ENCODE measurements at regions not wholly inside any gene's neighbourhood (a gene's known extent, or its start where the extent isn't known, plus 50 kb on each side); places are given as distances from the start of the nearest gene placed in this dataset.

DNA sequence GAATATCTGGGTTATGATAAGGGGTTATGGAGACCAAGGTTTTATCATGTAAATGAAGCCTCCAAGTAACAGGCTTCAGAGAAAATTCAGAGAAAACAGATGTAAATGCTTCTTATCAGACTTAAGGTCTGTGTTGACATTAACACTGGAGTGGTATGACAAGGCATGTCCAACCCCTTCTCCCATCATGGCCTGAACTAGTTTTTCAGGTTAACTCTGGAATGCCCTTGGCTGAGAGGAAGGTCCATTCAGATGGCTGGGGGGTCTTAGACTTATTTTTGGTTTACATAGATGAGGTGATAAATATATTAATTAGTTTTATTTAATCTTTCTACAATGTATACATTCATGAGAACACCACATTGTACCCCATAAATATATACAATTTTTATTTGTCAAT is 399.6 kb downstream of the TBX15 start:
- no peaks in the 10 kb centered on the region for H3K36me3 ChIP-seq
- DNase-seq: no peak
- no peaks in the 10 kb centered on the region for H3K27me3 ChIP-seq
- no peaks in the 10 kb centered on the region for H3K9me3 ChIP-seq
- no peak for TF ChIP-seq POLR2A (IDR thresholded peaks at IDR 0.05)
- TF ChIP-seq, protein P1, sequence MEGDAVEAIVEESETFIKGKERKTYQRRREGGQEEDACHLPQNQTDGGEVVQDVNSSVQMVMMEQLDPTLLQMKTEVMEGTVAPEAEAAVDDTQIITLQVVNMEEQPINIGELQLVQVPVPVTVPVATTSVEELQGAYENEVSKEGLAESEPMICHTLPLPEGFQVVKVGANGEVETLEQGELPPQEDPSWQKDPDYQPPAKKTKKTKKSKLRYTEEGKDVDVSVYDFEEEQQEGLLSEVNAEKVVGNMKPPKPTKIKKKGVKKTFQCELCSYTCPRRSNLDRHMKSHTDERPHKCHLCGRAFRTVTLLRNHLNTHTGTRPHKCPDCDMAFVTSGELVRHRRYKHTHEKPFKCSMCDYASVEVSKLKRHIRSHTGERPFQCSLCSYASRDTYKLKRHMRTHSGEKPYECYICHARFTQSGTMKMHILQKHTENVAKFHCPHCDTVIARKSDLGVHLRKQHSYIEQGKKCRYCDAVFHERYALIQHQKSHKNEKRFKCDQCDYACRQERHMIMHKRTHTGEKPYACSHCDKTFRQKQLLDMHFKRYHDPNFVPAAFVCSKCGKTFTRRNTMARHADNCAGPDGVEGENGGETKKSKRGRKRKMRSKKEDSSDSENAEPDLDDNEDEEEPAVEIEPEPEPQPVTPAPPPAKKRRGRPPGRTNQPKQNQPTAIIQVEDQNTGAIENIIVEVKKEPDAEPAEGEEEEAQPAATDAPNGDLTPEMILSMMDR (IDR thresholded peaks at IDR 0.05): no peak
- H3K4me1 ChIP-seq: no peaks in the 10 kb centered on the region
- H3K4me3 ChIP-seq: no peak overlapping the region
- intact Hi-C loops (cut with DNase I): no loop called here
- ATAC-seq: no peak
- no peak overlapping the region for H3K27ac ChIP-seq

DNA sequence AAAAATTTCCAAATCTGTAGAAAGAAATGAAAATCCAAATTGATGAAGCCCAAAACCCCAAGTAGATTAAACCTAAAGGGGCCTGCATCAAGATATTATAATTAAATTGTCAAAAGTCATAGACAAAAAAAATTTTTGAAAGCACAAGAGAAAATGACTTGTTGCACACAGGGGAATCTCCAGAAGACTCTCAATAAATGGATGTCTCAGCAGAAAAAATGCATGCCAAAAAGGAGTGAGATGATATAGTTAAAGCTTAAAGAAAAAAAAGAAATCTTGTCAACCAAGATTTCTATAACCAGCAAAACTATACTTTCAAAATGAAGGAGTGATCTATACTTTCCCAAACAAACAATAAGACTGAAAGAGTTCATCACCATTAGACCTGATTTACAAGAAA is 393.2 kb upstream of the SPAG17 start:
- no peak overlapping the region for H3K4me3 ChIP-seq
- no peaks in the 10 kb centered on the region for H3K27me3 ChIP-seq
- H3K36me3 ChIP-seq: no peaks in the 10 kb centered on the region
- no peak for ATAC-seq
- TF ChIP-seq, protein P1 (IDR thresholded peaks at IDR 0.05): no peak
- TF ChIP-seq POLR2A (IDR thresholded peaks at IDR 0.05): no peak
- no peaks in the 10 kb centered on the region for H3K9me3 ChIP-seq
- no peaks in the 10 kb centered on the region for H3K4me1 ChIP-seq
- no peak overlapping the region for H3K27ac ChIP-seq
- intact Hi-C loops (cut with DNase I): no loop called here
- DNase-seq: no peak

DNA sequence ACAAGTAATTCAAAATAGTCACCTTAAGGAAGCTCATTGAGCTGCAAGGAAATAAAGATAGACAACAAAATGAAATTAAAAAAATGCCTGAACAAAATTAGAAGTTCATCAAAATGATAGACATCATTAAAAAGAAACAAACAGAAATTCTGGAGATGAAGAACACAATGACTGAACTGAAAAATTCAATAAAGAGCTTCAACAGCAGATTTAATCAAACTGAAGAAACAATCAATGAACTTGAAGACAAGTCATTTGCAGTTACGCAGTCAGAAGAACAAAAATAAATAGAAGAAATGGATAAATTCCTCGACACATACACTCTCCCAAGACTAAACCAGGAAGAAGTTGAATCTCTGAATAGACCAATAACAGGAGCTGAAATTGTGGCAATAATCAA is 390.0 kb upstream of the SPAG17 start:
- no peak overlapping the region for H3K27ac ChIP-seq
- no peak overlapping the region for H3K4me3 ChIP-seq
- H3K27me3 ChIP-seq: no peaks in the 10 kb centered on the region
- whole genome bisulfite sequencing (ENCODE audit: insufficient coverage, low coverage, low lambda C conversion rate, missing lambda C conversion rate): 63% methylated on average over 2 of the region's 2 CpGs
- TF ChIP-seq, protein P1 (IDR thresholded peaks at IDR 0.05): no peak
- TF ChIP-seq POLR2A (IDR thresholded peaks at IDR 0.05): no peak
- ATAC-seq (no peak), DNase-seq (no peak)
- no peaks in the 10 kb centered on the region for H3K36me3 ChIP-seq
- no peaks in the 10 kb centered on the region for H3K4me1 ChIP-seq
- no peaks in the 10 kb centered on the region for H3K9me3 ChIP-seq
- intact Hi-C loops (cut with DNase I): no loop called here

DNA sequence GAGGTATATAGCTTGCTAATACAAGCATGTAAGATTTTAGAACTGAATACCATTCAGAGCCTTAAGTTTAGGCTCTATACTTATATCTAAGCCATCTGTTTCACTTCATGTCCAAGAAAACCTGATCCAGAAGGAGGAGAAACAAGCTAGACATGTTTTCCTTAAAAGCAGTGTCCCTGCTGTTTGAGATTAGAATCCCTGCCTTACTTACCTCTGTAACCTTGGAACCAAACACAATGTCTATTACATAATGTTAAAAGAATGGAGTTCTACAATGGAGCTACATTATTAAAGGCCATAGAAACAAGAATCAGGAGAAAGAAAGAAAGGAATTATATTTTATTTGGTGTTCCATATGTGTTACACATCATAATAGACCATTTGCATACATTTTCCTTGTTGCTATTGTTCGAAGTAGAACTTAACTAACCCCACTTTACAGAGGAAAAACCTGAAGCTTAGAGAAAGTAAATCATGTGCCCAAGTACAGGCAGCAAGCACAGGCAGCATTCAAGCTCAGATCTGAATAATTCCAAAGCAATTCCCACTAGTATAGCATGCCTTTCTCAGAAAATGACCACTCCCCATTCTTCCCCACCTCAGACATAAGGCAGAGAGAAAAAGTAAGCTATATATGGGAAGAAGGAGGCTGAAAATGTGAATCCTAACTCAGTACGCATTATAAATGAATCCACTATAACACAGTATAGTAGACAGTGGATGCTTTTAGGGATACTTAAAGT is 380.1 kb upstream of the SPAG17 start:
- H3K4me3 ChIP-seq: no peak overlapping the region
- H3K9me3 ChIP-seq: no peaks in the 10 kb centered on the region
- TF ChIP-seq, protein P1 (IDR thresholded peaks at IDR 0.05): no peak
- no peak for TF ChIP-seq POLR2A (IDR thresholded peaks at IDR 0.05)
- no peak for ATAC-seq
- no peak for DNase-seq
- intact Hi-C loops (cut with DNase I): no loop called here
- H3K36me3 ChIP-seq: no peaks in the 10 kb centered on the region
- 49% methylated on average over 2 of the region's 2 CpGs for WGBS (ENCODE audit: insufficient coverage, low coverage, low lambda C conversion rate, missing lambda C conversion rate)
- H3K27ac ChIP-seq: no peak overlapping the region
- no peaks in the 10 kb centered on the region for H3K27me3 ChIP-seq
- H3K4me1 ChIP-seq: no peaks in the 10 kb centered on the region
